Embryonic facial prominence (tissue), 1 donor: ENCODE measurements at regions not wholly inside any gene's neighbourhood (a gene's known extent, or its start where the extent isn't known, plus 50 kb on each side); places are given as distances from the start of the nearest gene placed in this dataset.

ENCODE experiments used
- DNase-seq: peaks from one replicate; pipeline ENCODE4 v3.0.0-alpha.2; 2016; ENCODE audit errors: extremely low spot score

GRCh38 chr22:49437356-49437755, 390.3 kb downstream of the BRD1 start:
- no peak for DNase-seq

GRCh38 chr22:49436056-49436455, 391.6 kb downstream of the BRD1 start:
- DNase-seq = no peak

GRCh38 chr22:49435596-49435995, 392.1 kb downstream of the BRD1 start:
- no peak for DNase-seq

GRCh38 chr22:49433717-49434611, 393.7 kb downstream of the BRD1 start:
- no peak for DNase-seq

- no peak for DNase-seq
Observed at GRCh38 chr22:49432897-49433443, 394.7 kb downstream of the BRD1 start.

GRCh38 chr22:49432211-49432896, 395.3 kb downstream of the BRD1 start:
- DNase-seq = no peak

GRCh38 chr22:49431551-49431950, 396.1 kb downstream of the BRD1 start:
- no peak for DNase-seq

GRCh38 chr22:49429066-49429465, 398.6 kb downstream of the BRD1 start:
- no peak for DNase-seq

- no peak for DNase-seq
Observed at GRCh38 chr22:49427941-49428340, 399.7 kb downstream of the BRD1 start.

GRCh38 chr22:49427341-49427740, 400.3 kb downstream of the BRD1 start:
- no peak for DNase-seq

GRCh38 chr22:49426618-49427266, 400.9 kb downstream of the BRD1 start:
- no peak for DNase-seq

GRCh38 chr22:49426098-49426497, 401.6 kb downstream of the BRD1 start:
- no peak for DNase-seq

- no peak for DNase-seq
Observed at GRCh38 chr22:49425356-49425755, 402.3 kb downstream of the BRD1 start.

GRCh38 chr22:49424893-49425270, 402.8 kb downstream of the BRD1 start:
- DNase-seq = no peak

- DNase-seq = no peak
Observed at GRCh38 chr22:49423125-49423650, 404.5 kb downstream of the BRD1 start.

- DNase-seq = no peak
Observed at GRCh38 chr22:49422701-49423100, 405.0 kb downstream of the BRD1 start.

GRCh38 chr22:49420651-49421050, 407.0 kb downstream of the BRD1 start:
- no peak for DNase-seq

- DNase-seq = no peak
Observed at GRCh38 chr22:49419661-49420060, 408.0 kb downstream of the BRD1 start.

GRCh38 chr22:49418943-49419342, 408.7 kb downstream of the BRD1 start:
- DNase-seq = no peak

- no peak for DNase-seq
Observed at GRCh38 chr22:49418341-49418894, 409.3 kb downstream of the BRD1 start.

GRCh38 chr22:49417833-49418232, 409.8 kb downstream of the BRD1 start:
- no peak for DNase-seq

- DNase-seq = no peak
Observed at GRCh38 chr22:49417326-49417725, 410.3 kb downstream of the BRD1 start.
